Prostate gland (tissue), 2 donors: ENCODE measurements at regions not wholly inside any gene's neighbourhood (a gene's known extent, or its start where the extent isn't known, plus 50 kb on each side); places are given as distances from the start of the nearest gene placed in this dataset.

Experiments used
- CTCF ChIP-seq, 4 experiments: fragments of 200-600 bp in 2 of 4; fragments of 450-650 bp in 2 of 4; sonication (generic) in 2 of 4; IDR thresholded peaks; 1 replicate in 3 of 4; 2 replicates in 1 of 4; pipeline ENCODE4 v1.5.1; 2016 to 2019; ENCODE audit warnings: antibody characterized with exemption in 4 of 4, mild to moderate bottlenecking in 2 of 4, moderate library complexity in 2 of 4
- POLR2AphosphoS5 ChIP-seq: sonication (generic); formaldehyde crosslinking; IDR thresholded peaks from one replicate; pipeline ENCODE4 v1.6.1; 2017; ENCODE audit warnings: antibody characterized with exemption

- no peak for TF ChIP-seq CTCF (IDR thresholded peaks at IDR 0.05)
- no peak for TF ChIP-seq POLR2AphosphoS5
These were observed 678.8 kb upstream of the KLF4 start for GRCh38 chr9:108168236-108168850.
